ENCODE measurements at regions not wholly inside any gene's neighbourhood (a gene's known extent, or its start where the extent isn't known, plus 50 kb on each side); places are given as distances from the start of the nearest gene placed in this dataset.

- no peak for ATAC-seq
- no peak for DNase-seq
- H3K4me3 ChIP-seq: no peak overlapping the region
- 79 to 89% methylated on average over 3 of the region's 3 CpGs for WGBS, 2 donors
- no peaks in the 10 kb centered on the region for H3K9me3 ChIP-seq
- no peaks in the 10 kb centered on the region for H3K27me3 ChIP-seq
- intact Hi-C loops (cut with DNase I): no loop called here
- H3K4me1 ChIP-seq: no peaks in the 10 kb centered on the region
- no peak overlapping the region for H3K27ac ChIP-seq
- no peaks in the 10 kb centered on the region for H3K36me3 ChIP-seq
- TF ChIP-seq CTCF (IDR thresholded peaks at IDR 0.05): no peak
Measured at GRCh38 chr15:93854088-93854487, 377.3 kb upstream of the MCTP2 start.

GRCh38 chr15:93852761-93853160, 378.6 kb upstream of the MCTP2 start:
- 55 to 85% methylated on average over 4 of the region's 4 CpGs for WGBS, 2 donors
- ATAC-seq (peak in 1 of 8 donors; percentile 55), DNase-seq (no peak)
- H3K36me3 ChIP-seq: no peaks in the 10 kb centered on the region
- H3K27me3 ChIP-seq: no peaks in the 10 kb centered on the region
- H3K27ac ChIP-seq: no peak overlapping the region
- H3K4me3 ChIP-seq: no peak overlapping the region
- no peaks in the 10 kb centered on the region for H3K9me3 ChIP-seq
- intact Hi-C loops (cut with DNase I): no loop called here
- no peak for TF ChIP-seq CTCF (IDR thresholded peaks at IDR 0.05)
- no peaks in the 10 kb centered on the region for H3K4me1 ChIP-seq

- ATAC-seq: no peak
- H3K9me3 ChIP-seq: peaks cover 0 to 8% (median 0%) of the 10 kb centered on the region in 11 donors
- no peak for TF ChIP-seq CTCF (IDR thresholded peaks at IDR 0.05)
- H3K4me3 ChIP-seq: no peak overlapping the region
- H3K27ac ChIP-seq: no peak overlapping the region
- WGBS, 2 donors: 71 to 76% methylated on average over 1 of the region's 1 CpG
- H3K4me1 ChIP-seq: no peaks in the 10 kb centered on the region
- H3K27me3 ChIP-seq: no peaks in the 10 kb centered on the region
- intact Hi-C loops (cut with DNase I): no loop called here
- no peak for DNase-seq
- no peaks in the 10 kb centered on the region for H3K36me3 ChIP-seq
Measured at GRCh38 chr15:93848490-93848889, 382.9 kb upstream of the MCTP2 start.

- DNase-seq: no peak
- ATAC-seq: no peak
- intact Hi-C loops (cut with DNase I): no loop called here
- H3K36me3 ChIP-seq: no peaks in the 10 kb centered on the region
- 57 to 63% methylated on average over 3 of the region's 3 CpGs for WGBS, 2 donors
- no peak overlapping the region for H3K4me3 ChIP-seq
- no peak for TF ChIP-seq CTCF (IDR thresholded peaks at IDR 0.05)
- H3K27me3 ChIP-seq: no peaks in the 10 kb centered on the region
- no peaks in the 10 kb centered on the region for H3K4me1 ChIP-seq
- H3K9me3 ChIP-seq: peaks cover 0 to 8% (median 0%) of the 10 kb centered on the region in 11 donors
- peak overlapping the region in 2 of 10 donors; percentile 11 to 44 for H3K27ac ChIP-seq
Measured at GRCh38 chr15:93848076-93848475, 383.3 kb upstream of the MCTP2 start.

Data from heart right ventricle (tissue), 16 donors.